Astrocyte (in vitro differentiated cells and primary cell): ENCODE measurements at regions not wholly inside any gene's neighbourhood (a gene's known extent, or its start where the extent isn't known, plus 50 kb on each side); places are given as distances from the start of the nearest gene placed in this dataset.

Source experiments
- DNase-seq: peaks from one replicate; pipeline ENCODE4 v3.0.0-alpha.2; 2010; ENCODE audit warnings: low read depth
- FAIRE-seq: peaks from 2 replicates; lab custom pipeline; 2011; peaks lifted over from hg19 to GRCh38; lab: Jason Lieb, UNC
- H2AFZ ChIP-seq: 2 replicates; pipeline ENCODE4 v1.6.0; 2012; ENCODE audit warnings: low read depth, low read length, inconsistent platforms
- H3K27ac ChIP-seq: 2 replicates; pipeline ENCODE4 v1.5.1; 2011; ENCODE audit warnings: low read depth, low read length, inconsistent platforms
- H3K27me3 ChIP-seq: 2 replicates; pipeline ENCODE4 v1.6.0; 2011; ENCODE audit warnings: low read length, inconsistent platforms; ENCODE audit not compliant: insufficient read depth
- H3K36me3 ChIP-seq: 2 replicates; pipeline ENCODE4 v1.5.1; 2011; ENCODE audit warnings: low read length, inconsistent platforms; ENCODE audit not compliant: insufficient read depth
- H3K4me1 ChIP-seq: 2 replicates; pipeline ENCODE4 v1.5.1; 2011; ENCODE audit warnings: low read length, inconsistent platforms; ENCODE audit not compliant: insufficient read depth
- H3K4me2 ChIP-seq: 2 replicates; pipeline ENCODE4 v1.6.0; 2012; ENCODE audit warnings: low read length, inconsistent platforms
- H3K4me3 ChIP-seq: 2 replicates; pipeline ENCODE4 v1.5.1; 2011; ENCODE audit warnings: low read depth, mild to moderate bottlenecking, low read length, inconsistent platforms; ENCODE audit not compliant: insufficient read depth
- H3K79me2 ChIP-seq: 2 replicates; pipeline ENCODE4 v1.6.0; 2012; ENCODE audit warnings: mild to moderate bottlenecking, low read length, inconsistent platforms; ENCODE audit not compliant: insufficient read depth
- H3K9ac ChIP-seq: 2 replicates; pipeline ENCODE4 v1.6.0; 2012; ENCODE audit warnings: mild to moderate bottlenecking, low read length, inconsistent platforms
- H3K9me3 ChIP-seq: 2 replicates; pipeline ENCODE4 v1.5.1; 2012; ENCODE audit warnings: low read depth, mild to moderate bottlenecking, low read length, inconsistent platforms; ENCODE audit not compliant: insufficient read depth
- H4K20me1 ChIP-seq: 2 replicates; pipeline ENCODE4 v1.6.0; 2012; ENCODE audit warnings: low read length, inconsistent platforms; ENCODE audit not compliant: insufficient read depth
- H3K27ac Mint-ChIP-seq: one replicate; pipeline ENCODE4 v1.8.0; 2021; ENCODE audit warnings: mild to moderate bottlenecking, mixed read lengths; ENCODE audit not compliant: unreplicated experiment
- H3K27me3 Mint-ChIP-seq: one replicate; pipeline ENCODE4 v1.8.0; 2021; ENCODE audit warnings: low read depth, mixed read lengths; ENCODE audit not compliant: unreplicated experiment
- H3K36me3 Mint-ChIP-seq: one replicate; pipeline ENCODE4 v1.8.0; 2021; ENCODE audit warnings: low read depth, mixed read lengths; ENCODE audit not compliant: unreplicated experiment
- H3K4me1 Mint-ChIP-seq: one replicate; pipeline ENCODE4 v1.8.0; 2021; ENCODE audit warnings: low read depth, mixed read lengths; ENCODE audit not compliant: unreplicated experiment
- H3K4me3 Mint-ChIP-seq: one replicate; pipeline ENCODE4 v1.8.0; 2021; ENCODE audit warnings: mild to moderate bottlenecking, moderate library complexity, mixed read lengths; ENCODE audit not compliant: unreplicated experiment
- H3K9me3 Mint-ChIP-seq: one replicate; pipeline ENCODE4 v1.8.0; 2021; ENCODE audit warnings: mild to moderate bottlenecking, mixed read lengths; ENCODE audit not compliant: unreplicated experiment
- CTCF ChIP-seq: IDR thresholded peaks from 2 replicates; pipeline ENCODE4 v1.5.1; 2011; ENCODE audit warnings: low read depth, mild to moderate bottlenecking, inconsistent platforms, low read length, moderate library complexity; ENCODE audit not compliant: insufficient read depth
- EZH2 ChIP-seq: IDR thresholded peaks from 2 replicates; pipeline ENCODE4 v1.6.1; 2012; ENCODE audit warnings: mild to moderate bottlenecking, low read length, inconsistent platforms; ENCODE audit not compliant: insufficient read depth

GRCh38 chr13:36531746-36532486 lies 99.6 kb downstream of the CCNA1 start:
- Histone ChIP-seq H3K9me3 (no peaks in the 10 kb centered on the region), H3K9ac (no peak overlapping the region), H3K4me2 (peak overlapping the region; percentile 9), H3K4me3 (no peak overlapping the region), H4K20me1 (no peaks in the 10 kb centered on the region), H3K27me3 (no peaks in the 10 kb centered on the region), H3K36me3 (no peaks in the 10 kb centered on the region), H3K27ac (no peak overlapping the region), H2AFZ (no peak overlapping the region), H3K79me2 (no peaks in the 10 kb centered on the region), H3K4me1 (no peaks in the 10 kb centered on the region)
- no peaks in the 10 kb centered on the region for H3K27me3 Mint-ChIP-seq
- no peak overlapping the region for H3K27ac Mint-ChIP-seq
- TF ChIP-seq EZH2: no peak
- TF ChIP-seq CTCF: no peak
- FAIRE-seq: no peak
- H3K4me3 Mint-ChIP-seq: no peak overlapping the region
- H3K4me1 Mint-ChIP-seq: peaks cover 16% of the 10 kb centered on the region
- DNase-seq: peak; percentile 57
- H3K9me3 Mint-ChIP-seq: no peaks in the 10 kb centered on the region
- no peaks in the 10 kb centered on the region for H3K36me3 Mint-ChIP-seq

- TF ChIP-seq CTCF (no peak), EZH2 (no peak)
- Histone ChIP-seq H3K4me3 (no peak overlapping the region), H3K4me2 (no peak overlapping the region), H2AFZ (no peak overlapping the region), H3K27me3 (no peaks in the 10 kb centered on the region), H3K9ac (no peak overlapping the region), H3K79me2 (no peaks in the 10 kb centered on the region), H3K4me1 (no peaks in the 10 kb centered on the region), H3K36me3 (no peaks in the 10 kb centered on the region), H3K27ac (no peak overlapping the region), H3K9me3 (no peaks in the 10 kb centered on the region), H4K20me1 (no peaks in the 10 kb centered on the region)
- FAIRE-seq (no peak), DNase-seq (peak; percentile 24)
- H3K36me3 Mint-ChIP-seq: no peaks in the 10 kb centered on the region
- H3K4me3 Mint-ChIP-seq: no peak overlapping the region
- no peaks in the 10 kb centered on the region for H3K27me3 Mint-ChIP-seq
- H3K4me1 Mint-ChIP-seq: peaks cover 16% of the 10 kb centered on the region
- no peak overlapping the region for H3K27ac Mint-ChIP-seq
- H3K9me3 Mint-ChIP-seq: peaks cover 1% of the 10 kb centered on the region
Observed at GRCh38 chr13:36533806-36534205, 101.5 kb downstream of the CCNA1 start.

- H3K9me3 ChIP-seq: no peaks in the 10 kb centered on the region
- H4K20me1 ChIP-seq: no peaks in the 10 kb centered on the region
- Mint-ChIP-seq H3K27ac (no peak overlapping the region), H3K27me3 (no peaks in the 10 kb centered on the region), H3K4me1 (peaks cover 6% of the 10 kb centered on the region), H3K36me3 (no peaks in the 10 kb centered on the region), H3K4me3 (no peak overlapping the region), H3K9me3 (peaks cover 3% of the 10 kb centered on the region)
- no peaks in the 10 kb centered on the region for H3K27me3 ChIP-seq
- no peaks in the 10 kb centered on the region for H3K36me3 ChIP-seq
- TF ChIP-seq EZH2 (no peak), CTCF (no peak)
- H3K27ac ChIP-seq: no peak overlapping the region
- no peaks in the 10 kb centered on the region for H3K4me1 ChIP-seq
- DNase-seq (peak; percentile 75), FAIRE-seq (no peak)
- no peak overlapping the region for H3K4me2 ChIP-seq
- H3K4me3 ChIP-seq: no peak overlapping the region
- H3K79me2 ChIP-seq: no peaks in the 10 kb centered on the region
- H2AFZ ChIP-seq: no peak overlapping the region
- no peak overlapping the region for H3K9ac ChIP-seq
Observed at GRCh38 chr13:36536546-36536945, 104.3 kb downstream of the CCNA1 start.
